H1 (cell line): ENCODE measurements at regions not wholly inside any gene's neighbourhood (a gene's known extent, or its start where the extent isn't known, plus 50 kb on each side); places are given as distances from the start of the nearest gene placed in this dataset.

Experiments
- CTCF ChIA-PET: fragments of 300-600 bp; sonication (Branson Sonifier 250); formaldehyde crosslinking; loops from one replicate; lab custom pipeline; 2021; ENCODE audit not compliant: partially characterized antibody; lab: Charles Lee
- POLR2A ChIA-PET: fragments of 300-600 bp; sonication (Branson Sonifier 250); formaldehyde crosslinking; loops from one replicate; lab custom pipeline; 2021; ENCODE audit warnings: inconsistent platforms; ENCODE audit not compliant: partially characterized antibody; lab: Charles Lee
- DNase-seq, 2 experiments: peaks; one replicate each; pipeline versions ENCODE4 v3.0.0 to v3.0.0-alpha.2; 2010 to 2022; ENCODE audit warnings: low spot score in 2 of 2, low read depth in 1 of 2, mixed read lengths in 1 of 2
- FAIRE-seq: peaks from 2 replicates; lab custom pipeline; 2011; peaks lifted over from hg19 to GRCh38; lab: Jason Lieb, UNC
- H2AFZ ChIP-seq: 2 replicates; pipeline ENCODE4 v1.8.1; 2012; ENCODE audit warnings: low read length, inconsistent platforms
- H2AK5ac ChIP-seq: 2 replicates; pipeline ENCODE4 v1.6.1; 2013; ENCODE audit warnings: low read depth, low read length
- H2BK120ac ChIP-seq: replicated peaks from 2 replicates; pipeline ENCODE3; 2013; ENCODE audit warnings: low read depth, low read length, inconsistent platforms
- H2BK12ac ChIP-seq: 2 replicates; pipeline ENCODE4 v1.6.1; 2013; ENCODE audit warnings: low read depth, low read length
- H2BK15ac ChIP-seq: 2 replicates; pipeline ENCODE4 v1.6.1; 2013; ENCODE audit warnings: low read length
- H2BK20ac ChIP-seq: 2 replicates; pipeline ENCODE4 v1.6.1; 2013; ENCODE audit warnings: low read length
- H2BK5ac ChIP-seq: 2 replicates; pipeline ENCODE4 v1.6.1; 2013; ENCODE audit warnings: low read depth, low read length
- H3K14ac ChIP-seq: 2 replicates; pipeline ENCODE4 v1.6.1; 2013; ENCODE audit warnings: inconsistent platforms; ENCODE audit not compliant: insufficient read length
- H3K18ac ChIP-seq: 2 replicates; pipeline ENCODE4 v1.6.1; 2013; ENCODE audit warnings: low read length; ENCODE audit errors: extremely low read depth
- H3K23ac ChIP-seq: 2 replicates; pipeline ENCODE4 v1.6.1; 2013; ENCODE audit warnings: inconsistent platforms; ENCODE audit not compliant: insufficient read length
- H3K23me2 ChIP-seq: 2 replicates; pipeline ENCODE4 v1.6.1; 2013; ENCODE audit warnings: low read depth, low read length
- H3K27ac ChIP-seq: 2 replicates; pipeline ENCODE4 v1.6.1; 2011; ENCODE audit warnings: low read depth, low read length, inconsistent platforms
- H3K27me3 ChIP-seq, 4 experiments: replicated peaks in 1 of 4; 1 replicate in 1 of 4; 2 replicates in 3 of 4; pipeline versions ENCODE4 v1.6.1 to v1.8.1; 2011 to 2013; ENCODE audit warnings: low read length in 3 of 4, mild to moderate bottlenecking in 3 of 4, inconsistent platforms in 2 of 4, mixed read lengths in 2 of 4, moderate library complexity in 1 of 4; ENCODE audit not compliant: control insufficient read depth in 3 of 4, insufficient read depth in 3 of 4; ENCODE audit errors: extremely low read depth in 1 of 4
- H3K36me3 ChIP-seq, 4 experiments: 2 replicates each; pipeline versions ENCODE4 v1.6.1 to v1.8.1; 2011 to 2013; ENCODE audit warnings: mild to moderate bottlenecking in 4 of 4, low read length in 3 of 4, moderate library complexity in 2 of 4, control low read depth in 1 of 4, inconsistent platforms in 1 of 4; ENCODE audit not compliant: insufficient read depth in 4 of 4, control insufficient read depth in 2 of 4
- H3K4ac ChIP-seq: replicated peaks from 2 replicates; pipeline ENCODE3; 2013; ENCODE audit warnings: low read length, low read depth, mixed read lengths, inconsistent platforms; ENCODE audit not compliant: insufficient read length
- H3K4me1 ChIP-seq, 4 experiments: replicated peaks in 1 of 4; 1 replicate in 1 of 4; 2 replicates in 3 of 4; pipeline versions ENCODE4 v1.6.1 to v1.8.1; 2011 to 2013; ENCODE audit warnings: low read length in 3 of 4, inconsistent platforms in 2 of 4, mixed read lengths in 1 of 4; ENCODE audit not compliant: insufficient read depth in 4 of 4, control insufficient read depth in 3 of 4
- H3K4me2 ChIP-seq, 2 experiments: 2 replicates each; pipeline versions ENCODE4 v1.6.1 to v1.8.1; 2011 to 2013; ENCODE audit warnings: low read depth in 2 of 2, low read length in 2 of 2, control low read depth in 1 of 2, inconsistent platforms in 1 of 2, mild to moderate bottlenecking in 1 of 2; ENCODE audit not compliant: insufficient read depth in 1 of 2
- H3K4me3 ChIP-seq, 4 experiments: fragments of 200-600, 300-600 bp in 1 of 4; sonication (generic), shearing (Covaris generic), sonication (Bioruptor Twin) in 1 of 4; 2 replicates each; pipeline versions ENCODE4 v1.5.1 to v1.8.1; 2011 to 2016; ENCODE audit warnings: low read length in 4 of 4, low read depth in 3 of 4, control low read depth in 2 of 4, inconsistent platforms in 2 of 4, mild to moderate bottlenecking in 2 of 4, mixed read lengths in 1 of 4, moderate library complexity in 1 of 4; ENCODE audit not compliant: insufficient read depth in 2 of 4; ENCODE audit errors: extremely low read depth in 1 of 4
- H3K56ac ChIP-seq: replicated peaks from 2 replicates; pipeline ENCODE3; 2013; ENCODE audit warnings: low read depth, mild to moderate bottlenecking, mixed read lengths, low read length, inconsistent platforms; ENCODE audit not compliant: insufficient read length
- H3K79me1 ChIP-seq: 2 replicates; pipeline ENCODE4 v1.6.1; 2013; ENCODE audit warnings: low read depth, low read length, control low read depth
- H3K79me2 ChIP-seq, 2 experiments: 2 replicates each; pipeline versions ENCODE4 v1.6.1 to v1.8.1; 2012 to 2013; ENCODE audit warnings: low read length in 2 of 2, mild to moderate bottlenecking in 2 of 2, inconsistent platforms in 1 of 2; ENCODE audit not compliant: insufficient read depth in 2 of 2, control insufficient read depth in 1 of 2
- H3K9ac ChIP-seq, 4 experiments: replicated peaks in 1 of 4; 1 replicate in 1 of 4; 2 replicates in 3 of 4; pipeline versions ENCODE4 v1.6.1 to v1.8.1; 2011 to 2013; ENCODE audit warnings: low read depth in 3 of 4, low read length in 3 of 4, control low read depth in 2 of 4, mild to moderate bottlenecking in 2 of 4, moderate library complexity in 2 of 4, inconsistent platforms in 1 of 4; ENCODE audit errors: extremely low read depth in 1 of 4
- H3K9me3 ChIP-seq, 2 experiments: 2 replicates each; pipeline versions ENCODE4 v1.6.1 to v1.8.1; 2012 to 2013; ENCODE audit warnings: mild to moderate bottlenecking in 2 of 2, moderate library complexity in 2 of 2, control low read depth in 1 of 2, inconsistent platforms in 1 of 2, low read depth in 1 of 2, low read length in 1 of 2, mixed read lengths in 1 of 2; ENCODE audit not compliant: insufficient read depth in 2 of 2
- H4K20me1 ChIP-seq, 2 experiments: replicated peaks in 1 of 2; 2 replicates each; pipeline versions ENCODE3 to v1.8.1; 2011 to 2013; ENCODE audit warnings: inconsistent platforms in 2 of 2, low read length in 2 of 2, mild to moderate bottlenecking in 1 of 2; ENCODE audit not compliant: insufficient read depth in 2 of 2, control insufficient read depth in 1 of 2
- H4K5ac ChIP-seq: 2 replicates; pipeline ENCODE4 v1.6.1; 2013; ENCODE audit warnings: low read length, low read depth, mixed read lengths, inconsistent platforms; ENCODE audit not compliant: insufficient read length
- H4K8ac ChIP-seq: 2 replicates; pipeline ENCODE4 v1.8.0; 2013; ENCODE audit warnings: mild to moderate bottlenecking, moderate library complexity, low read length, inconsistent platforms; ENCODE audit not compliant: insufficient read depth; ENCODE audit errors: extremely low read depth
- H4K91ac ChIP-seq: replicated peaks from 2 replicates; pipeline ENCODE3; 2013; ENCODE audit warnings: low read length, mixed read lengths, inconsistent platforms; ENCODE audit not compliant: insufficient read length
- CTBP2 ChIP-seq: IDR thresholded peaks from 2 replicates; pipeline ENCODE4 v1.7.0; 2011; ENCODE audit warnings: borderline replicate concordance, mild to moderate bottlenecking, moderate library complexity, mixed read lengths, low read length; ENCODE audit not compliant: insufficient read depth, insufficient read length
- EZH2 ChIP-seq: fragments of 200-600 bp; sonication (generic); IDR thresholded peaks from 2 replicates; pipeline ENCODE4 v1.7.1; 2012; ENCODE audit warnings: low read depth, mild to moderate bottlenecking, moderate library complexity, low read length, inconsistent platforms; ENCODE audit not compliant: severe bottlenecking
- HDAC6 ChIP-seq: IDR thresholded peaks from one replicate; pipeline ENCODE4 v1.7.1; 2012; ENCODE audit warnings: low read depth, mild to moderate bottlenecking, inconsistent platforms, low read length, moderate library complexity
- KDM4A ChIP-seq: IDR thresholded peaks from one replicate; pipeline ENCODE4 v1.7.1; 2012; ENCODE audit warnings: low read depth, mild to moderate bottlenecking, moderate library complexity, low read length, inconsistent platforms; ENCODE audit not compliant: severe bottlenecking
- NANOG ChIP-seq: IDR thresholded peaks from 2 replicates; pipeline ENCODE4 v1.6.1; 2011; ENCODE audit warnings: low read length, low read depth, mild to moderate bottlenecking, inconsistent platforms; ENCODE audit not compliant: insufficient read depth, poor library complexity, severe bottlenecking
- PHF8 ChIP-seq: fragments of 200-600 bp; sonication (generic); conservative IDR thresholded peaks from 2 replicates; pipeline ENCODE4 v1.7.1; 2012; ENCODE audit warnings: low read depth, mild to moderate bottlenecking, inconsistent platforms, low read length, moderate library complexity
- RXRA ChIP-seq: IDR thresholded peaks from 2 replicates; pipeline ENCODE4 v1.6.1; 2011; ENCODE audit warnings: low read depth, mild to moderate bottlenecking, low read length, moderate library complexity; ENCODE audit not compliant: insufficient read depth
- SP2 ChIP-seq: IDR thresholded peaks from 2 replicates; pipeline ENCODE4 v1.6.1; 2012; ENCODE audit warnings: mild to moderate bottlenecking, low read length, inconsistent platforms
- SRF ChIP-seq: IDR thresholded peaks from 2 replicates; pipeline ENCODE4 v1.6.1; 2011; ENCODE audit warnings: mild to moderate bottlenecking, low read depth, low read length, moderate library complexity
- TBP ChIP-seq: IDR thresholded peaks from 2 replicates; pipeline ENCODE4 v1.6.1; 2011; ENCODE audit warnings: low read depth, low read length, improper control_type of control experiment
- YY1 ChIP-seq: IDR thresholded peaks from 2 replicates; pipeline ENCODE4 v1.6.1; 2011; ENCODE audit warnings: low read depth, mild to moderate bottlenecking, low read length
- WGBS, 2 experiments: shearing (Covaris generic) in 1 of 2; methylation state at CpG; one replicate each; pipeline versions ENCODE4 v1.1.6 to v1.1.7; 2013 to 2015; ENCODE audit warnings: low lambda C conversion rate in 2 of 2, mixed read lengths in 2 of 2, inconsistent platforms in 1 of 2, low coverage in 1 of 2, missing lambda C conversion rate in 1 of 2; ENCODE audit not compliant: insufficient replicate concordance in 2 of 2, insufficient coverage in 1 of 2, insufficient read length in 1 of 2; ENCODE audit errors: extremely low coverage in 1 of 2, missing lambda C conversion rate in 1 of 2; 5-methylcytosine and 5-hydroxymethylcytosine counted together
- TF ChIP-seq, protein P1 (sequence below): IDR thresholded peaks from 2 replicates; pipeline ENCODE4 v1.6.1; 2012; ENCODE audit warnings: inconsistent platforms

- no peak overlapping the region for H2BK12ac ChIP-seq
- H3K9ac ChIP-seq: no peak overlapping the region
- H3K4ac ChIP-seq: no peak overlapping the region
- 71% methylated on average over 5 of the region's 5 CpGs; no CpG with 5 or more reads in 1 of the 2 experiments for WGBS, 2 experiments
- H3K36me3 ChIP-seq: no peaks in the 10 kb centered on the region; a peak in 1 of 8 replicates
- 0 out of 2 replicates have a peak overlapping the region, but pooled peaks have one; percentile 2 for H2AFZ ChIP-seq
- H2BK15ac ChIP-seq: no peak overlapping the region
- no peak overlapping the region for H4K91ac ChIP-seq
- no peak overlapping the region for H2BK120ac ChIP-seq
- FAIRE-seq (no peak), DNase-seq (no peak)
- TF ChIP-seq SRF: no peak
- TF ChIP-seq KDM4A: no peak
- TF ChIP-seq EZH2: no peak
- TF ChIP-seq RXRA: no peak
- TF ChIP-seq NANOG: no peak
- no peak for TF ChIP-seq TBP
- TF ChIP-seq SP2: no peak
- no peak for TF ChIP-seq CTBP2
- TF ChIP-seq PHF8: no peak
- TF ChIP-seq, protein P1, sequence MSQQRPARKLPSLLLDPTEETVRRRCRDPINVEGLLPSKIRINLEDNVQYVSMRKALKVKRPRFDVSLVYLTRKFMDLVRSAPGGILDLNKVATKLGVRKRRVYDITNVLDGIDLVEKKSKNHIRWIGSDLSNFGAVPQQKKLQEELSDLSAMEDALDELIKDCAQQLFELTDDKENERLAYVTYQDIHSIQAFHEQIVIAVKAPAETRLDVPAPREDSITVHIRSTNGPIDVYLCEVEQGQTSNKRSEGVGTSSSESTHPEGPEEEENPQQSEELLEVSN: no peak
- no peak for TF ChIP-seq HDAC6
- no peak for TF ChIP-seq YY1
- H4K5ac ChIP-seq: no peak overlapping the region
- no peak overlapping the region for H3K18ac ChIP-seq
- H3K27me3 ChIP-seq: no peaks in the 10 kb centered on the region
- H3K23me2 ChIP-seq: no peaks in the 10 kb centered on the region; the same call in 1 of the 2 replicates
- no peak overlapping the region for H2AK5ac ChIP-seq
- CTCF ChIA-PET: no interaction called here
- H3K27ac ChIP-seq: no peak overlapping the region
- no peak overlapping the region for H3K14ac ChIP-seq
- H3K56ac ChIP-seq: no peak overlapping the region
- no peak overlapping the region for H3K4me2 ChIP-seq
- H4K8ac ChIP-seq: no peak overlapping the region
- no peaks in the 10 kb centered on the region for H3K79me2 ChIP-seq
- no peak overlapping the region for H2BK5ac ChIP-seq
- H3K9me3 ChIP-seq: no peaks in the 10 kb centered on the region
- no peak overlapping the region for H2BK20ac ChIP-seq
- H3K23ac ChIP-seq: no peak overlapping the region
- no peak overlapping the region for H3K4me3 ChIP-seq
- no peaks in the 10 kb centered on the region for H4K20me1 ChIP-seq
- H3K4me1 ChIP-seq: no peaks in the 10 kb centered on the region
- no peaks in the 10 kb centered on the region for H3K79me1 ChIP-seq
- POLR2A ChIA-PET: no interaction called here
Measured at GRCh38 chr2:226660124-226660523, 139.5 kb downstream of the IRS1 start.
